Cerebellar nuclear complex (tissue), 1 donor: ENCODE measurements at regions not wholly inside any gene's neighbourhood (a gene's known extent, or its start where the extent isn't known, plus 50 kb on each side); places are given as distances from the start of the nearest gene placed in this dataset.
"Not testable (repeated sequence)": the region's sequence is repeated elsewhere in the genome, so short reads cannot be mapped to it uniquely, and the experiment has no call there.

Experiments used
- DNase-seq, 2 experiments: peaks; one replicate each; lab custom pipeline; 2025; lab: John Stamatoyannopoulos, UW

- no peak for DNase-seq
These were observed 887.4 kb upstream of the B3GALT2 start for GRCh38 chr1:194073833-194074232.

DNA sequence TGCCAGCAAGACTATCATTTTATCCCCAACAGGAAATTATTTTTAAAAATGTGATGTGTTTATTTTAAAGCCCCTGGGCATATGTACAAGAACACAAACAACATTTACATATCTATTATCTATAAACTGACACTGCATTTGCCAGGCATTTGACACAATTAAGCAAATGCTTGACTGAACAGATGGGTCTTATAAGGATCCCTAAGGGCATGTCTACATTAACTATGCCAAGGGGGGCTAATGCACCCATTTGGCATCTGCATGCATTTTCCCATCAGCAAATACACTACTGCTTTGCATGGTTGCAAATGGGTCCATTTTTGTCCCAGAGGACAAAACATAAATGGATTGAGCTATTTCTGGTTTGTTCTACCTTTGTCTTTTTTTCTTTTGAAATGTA is 884.8 kb upstream of the B3GALT2 start:
- DNase-seq, result no peak

DNA sequence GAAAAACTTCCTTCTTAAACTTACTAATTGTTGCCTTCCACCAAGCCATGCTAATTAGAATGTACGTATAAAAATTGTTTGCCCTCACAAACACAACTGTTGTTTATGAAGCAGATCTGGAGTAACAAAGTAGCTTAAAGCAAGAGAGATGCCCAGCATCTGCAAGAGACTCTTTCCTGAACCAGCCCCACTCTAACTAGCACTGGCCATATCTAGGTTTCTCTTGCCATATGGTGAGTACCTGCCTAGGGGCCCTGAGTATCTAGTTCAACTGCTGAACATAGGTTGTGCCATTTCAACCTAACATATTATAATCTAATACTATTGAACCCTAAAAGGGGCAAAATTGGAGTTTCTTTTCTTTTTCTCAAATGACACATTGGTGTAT is 883.4 kb upstream of the B3GALT2 start:
- no peak for DNase-seq

DNA sequence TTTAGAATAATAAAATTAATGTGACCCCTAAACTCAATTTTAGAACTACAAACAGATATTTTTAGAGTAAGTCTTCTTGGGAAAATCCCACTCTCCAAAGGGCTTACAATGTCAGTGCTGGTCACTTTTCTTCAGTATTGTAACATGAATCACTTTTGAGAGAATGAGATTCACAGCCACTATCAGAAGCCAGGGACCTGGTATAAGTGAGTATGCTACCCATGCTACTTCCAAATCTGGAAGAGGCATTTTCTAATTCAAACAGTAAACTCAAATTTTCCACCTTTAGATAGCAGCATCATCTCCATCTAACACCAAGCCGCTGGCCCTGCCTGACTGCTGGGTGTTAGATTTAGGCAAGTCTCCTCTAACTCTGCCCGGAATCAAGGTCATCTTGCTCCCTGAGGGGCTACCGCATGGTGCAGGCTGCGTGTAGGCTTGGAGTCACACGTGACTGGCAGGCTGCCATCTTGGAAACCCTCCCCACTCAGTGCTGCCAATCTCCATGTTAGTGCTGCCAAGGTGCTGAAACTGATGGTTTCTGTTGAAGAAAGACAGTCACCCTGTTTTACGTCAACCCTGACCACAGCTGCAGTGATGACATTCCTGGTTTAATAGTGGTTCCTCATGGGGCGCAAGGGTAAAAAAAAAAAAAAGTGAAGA is 882.9 kb upstream of the B3GALT2 start:
- no peak for DNase-seq

DNA sequence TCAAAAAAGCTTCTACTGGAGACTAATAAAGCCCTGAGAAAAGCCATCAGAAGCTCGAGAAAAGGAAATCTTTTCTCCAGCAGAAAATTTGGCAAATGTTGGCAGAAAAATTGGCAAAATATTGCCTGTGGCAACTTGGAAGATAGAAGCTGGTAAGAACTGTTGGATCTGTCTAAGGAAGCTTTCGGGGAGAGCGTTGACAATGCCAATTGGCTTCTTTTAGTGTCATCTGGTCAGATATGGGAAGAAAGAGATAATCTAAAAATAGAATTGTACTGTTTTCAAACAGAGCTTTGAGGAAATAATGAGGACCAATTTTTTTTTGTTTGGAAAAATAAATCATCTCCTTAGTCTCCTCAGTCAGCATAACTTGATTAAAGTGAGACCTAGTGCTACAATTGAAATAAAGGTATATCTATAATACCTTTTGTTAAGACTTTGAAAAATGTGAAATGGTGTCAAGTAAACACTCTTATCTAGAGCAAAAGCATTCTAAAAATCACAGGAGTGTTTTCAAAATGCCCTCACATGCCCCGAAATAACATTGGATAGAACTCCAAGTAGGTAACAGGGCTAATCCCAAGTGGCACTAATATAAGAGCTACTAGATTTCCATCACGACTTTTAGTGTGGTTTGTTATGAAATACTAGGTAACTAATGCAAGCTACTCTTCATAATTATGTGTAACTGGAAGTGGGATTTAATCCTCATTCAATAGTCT is 882.2 kb upstream of the B3GALT2 start:
- DNase-seq, result no peak

- no peak for DNase-seq
These were observed 881.4 kb upstream of the B3GALT2 start for GRCh38 chr1:194067772-194068171.

DNA sequence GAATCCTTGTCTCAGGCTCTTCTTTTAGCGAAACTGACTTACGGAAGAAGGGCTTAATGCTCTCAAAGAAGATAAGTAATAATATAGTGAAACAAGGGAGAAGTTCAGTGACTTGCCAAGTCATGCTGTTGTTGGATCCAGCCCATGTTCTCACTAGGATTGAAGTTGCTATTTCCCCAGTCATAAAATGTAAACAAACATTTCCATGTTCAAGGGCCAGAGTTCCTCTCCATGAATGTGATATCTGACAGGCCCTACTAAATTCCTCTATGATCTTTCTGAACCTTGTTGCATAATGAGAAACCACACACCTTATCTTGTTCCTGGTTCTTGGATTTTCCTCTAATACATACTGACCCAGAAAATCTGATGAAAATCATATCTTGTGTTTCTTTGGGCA is 876.5 kb upstream of the B3GALT2 start:
- DNase-seq, result no peak

DNA sequence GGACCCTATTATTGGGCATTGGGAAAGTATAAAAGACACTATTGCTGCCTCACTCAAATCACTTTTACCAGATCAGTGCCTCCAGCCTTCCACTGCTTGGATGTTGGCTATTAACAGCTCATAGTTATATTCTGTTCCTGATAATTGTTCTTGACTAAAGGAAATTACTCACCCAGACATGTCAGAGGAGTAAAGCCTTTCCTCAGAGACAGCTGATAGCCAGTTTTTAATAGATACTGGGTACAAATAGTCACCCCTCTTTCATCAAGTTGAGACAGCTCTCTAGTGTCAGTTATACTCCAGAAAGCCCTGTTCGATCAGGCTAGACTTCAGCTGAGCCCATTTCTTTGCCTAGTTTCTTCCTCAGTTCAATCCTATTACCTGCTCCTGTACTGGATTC is 876.1 kb upstream of the B3GALT2 start:
- DNase-seq, result no peak

- DNase-seq, result no peak
These were observed 874.1 kb upstream of the B3GALT2 start for GRCh38 chr1:194060481-194060880.

DNA sequence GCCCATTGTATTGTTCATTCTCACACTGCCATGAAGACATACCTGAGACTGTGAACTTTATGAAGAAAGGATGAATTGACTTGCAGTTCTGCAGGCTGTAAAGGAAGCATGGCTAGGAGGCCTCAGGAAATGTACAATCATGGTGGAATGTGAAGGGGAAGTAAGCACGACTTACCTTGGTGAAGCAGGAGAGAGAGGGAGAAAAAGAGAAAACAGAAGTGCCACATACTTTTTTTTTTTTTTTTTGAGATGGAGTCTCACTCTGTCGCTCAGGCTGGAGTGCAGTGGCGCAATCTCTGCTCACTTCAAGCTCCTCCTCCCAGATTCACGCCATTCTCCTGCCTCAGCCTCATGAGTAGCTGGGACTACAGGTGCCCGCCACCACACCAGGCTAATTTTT is 871.9 kb upstream of the B3GALT2 start:
- not testable (repeated sequence) for DNase-seq

DNA sequence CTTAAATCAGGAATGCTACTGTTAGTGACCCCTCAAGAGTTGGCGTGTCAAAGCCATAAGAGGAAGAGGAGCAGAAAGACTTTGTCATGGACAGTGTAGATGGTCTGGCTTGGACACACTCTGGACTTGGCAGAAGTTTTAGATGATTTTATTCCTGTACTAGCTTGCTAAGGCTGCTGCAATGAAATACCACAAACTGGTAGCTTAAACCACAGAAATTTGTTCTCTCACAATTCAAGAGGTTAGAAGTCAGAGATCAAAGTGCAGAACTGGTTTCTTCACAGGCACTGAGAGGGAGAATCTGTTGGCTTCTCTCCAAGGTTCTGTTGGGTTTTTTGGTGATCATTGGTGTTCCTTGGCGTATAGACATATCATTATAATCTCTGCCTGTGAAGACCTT is 869.8 kb upstream of the B3GALT2 start:
- no peak for DNase-seq

DNA sequence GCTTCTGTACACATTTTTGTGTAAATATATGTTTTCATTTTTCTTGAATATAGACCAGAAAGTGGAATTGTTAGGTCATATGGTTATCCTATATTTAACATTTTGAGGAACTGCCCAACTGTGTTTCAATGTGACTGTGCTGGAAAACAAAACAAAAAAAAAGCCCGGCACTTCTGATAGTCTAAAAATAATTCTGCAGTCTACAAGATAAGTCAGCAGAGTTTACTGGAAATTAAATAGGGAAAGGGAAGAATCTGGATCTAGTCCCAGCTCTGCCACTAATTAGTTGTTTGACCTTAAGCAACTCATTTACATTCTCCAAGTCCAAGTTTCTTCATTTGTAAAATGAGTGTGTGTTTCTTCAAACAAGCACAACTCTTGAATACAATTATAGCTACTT is 869.1 kb upstream of the B3GALT2 start:
- DNase-seq, result no peak

DNA sequence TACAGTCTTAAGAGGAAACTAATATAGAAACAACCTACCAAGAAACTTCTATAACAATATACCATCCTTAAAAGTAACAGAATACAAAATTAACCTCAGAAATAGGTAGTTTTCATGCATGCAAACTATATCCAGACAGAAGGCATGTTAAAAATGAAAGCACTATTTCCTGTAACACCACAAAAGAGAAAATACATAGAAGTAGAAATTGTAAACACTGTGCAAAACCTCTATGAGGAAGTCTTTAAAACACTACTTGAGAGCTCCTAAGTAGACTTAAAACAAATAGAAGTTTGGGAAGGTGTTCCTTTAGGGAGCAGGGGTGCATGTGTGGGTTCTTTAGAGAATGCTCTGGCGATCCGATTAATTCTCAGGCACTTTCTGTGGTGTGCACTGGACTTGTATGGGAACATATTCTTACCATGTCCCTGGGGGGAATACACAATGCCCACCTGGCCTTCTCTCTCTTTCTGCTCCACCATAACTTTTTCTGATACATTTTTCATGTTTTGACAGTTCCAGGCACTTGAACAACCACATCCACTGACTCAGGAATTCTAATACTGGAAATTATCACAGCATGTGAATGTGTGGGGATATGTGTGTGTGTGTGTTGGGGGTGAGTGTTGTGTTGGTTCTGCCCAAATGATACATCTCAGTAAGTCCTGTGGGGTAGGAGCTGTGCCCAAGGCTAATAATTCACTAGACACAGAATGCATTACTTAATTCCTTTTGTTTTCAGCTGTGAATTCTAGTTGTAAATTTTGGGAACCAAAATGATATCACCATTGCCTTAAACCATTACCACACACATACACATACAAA is 866.3 kb upstream of the B3GALT2 start:
- no peak for DNase-seq

DNA sequence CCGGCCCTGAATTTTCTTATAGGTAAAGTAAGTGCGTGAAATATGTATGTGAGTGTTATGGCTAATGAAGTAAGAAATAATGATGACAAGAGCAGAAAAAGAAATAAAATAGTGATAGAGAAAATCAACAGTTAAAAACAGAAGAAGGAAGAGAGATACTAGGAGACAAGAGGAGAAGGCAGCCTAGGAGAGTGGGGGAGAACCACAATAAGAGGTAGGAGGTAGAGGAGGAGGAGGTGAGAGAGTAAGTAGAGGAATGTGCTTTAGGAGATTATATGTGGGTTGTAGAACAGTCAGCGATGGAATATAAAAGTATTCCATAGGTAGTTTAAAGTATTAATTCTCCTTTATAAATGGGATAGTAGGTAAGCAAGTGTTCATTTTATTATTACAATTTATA is 861.5 kb upstream of the B3GALT2 start:
- DNase-seq, result no peak

GRCh38 chr1:194047206-194047605 is 860.8 kb upstream of the B3GALT2 start:
- DNase-seq, result no peak

GRCh38 chr1:194045416-194045815 is 859.0 kb upstream of the B3GALT2 start:
- DNase-seq, result no peak

DNA sequence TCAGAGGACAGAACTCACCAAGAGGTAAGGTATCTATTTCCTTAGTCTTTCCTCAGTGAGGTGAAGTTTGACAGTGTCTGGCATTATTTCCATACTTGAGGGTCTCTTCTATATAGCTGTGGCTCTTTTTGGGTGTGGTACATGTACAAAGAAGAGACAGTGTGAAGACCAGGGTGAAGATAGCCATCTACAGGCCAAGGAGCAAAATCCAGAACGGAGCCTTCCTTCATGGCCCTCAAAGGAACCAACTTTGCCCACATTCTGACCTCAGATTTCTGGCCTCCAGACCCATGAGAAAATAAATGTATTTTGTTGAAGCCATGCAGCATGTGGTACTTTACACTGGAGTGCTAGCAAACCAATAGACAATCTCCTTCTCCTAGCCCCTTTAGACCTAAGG is 858.5 kb upstream of the B3GALT2 start:
- no peak for DNase-seq

- DNase-seq, result no peak
These were observed 857.8 kb upstream of the B3GALT2 start for GRCh38 chr1:194043984-194044755.

DNA sequence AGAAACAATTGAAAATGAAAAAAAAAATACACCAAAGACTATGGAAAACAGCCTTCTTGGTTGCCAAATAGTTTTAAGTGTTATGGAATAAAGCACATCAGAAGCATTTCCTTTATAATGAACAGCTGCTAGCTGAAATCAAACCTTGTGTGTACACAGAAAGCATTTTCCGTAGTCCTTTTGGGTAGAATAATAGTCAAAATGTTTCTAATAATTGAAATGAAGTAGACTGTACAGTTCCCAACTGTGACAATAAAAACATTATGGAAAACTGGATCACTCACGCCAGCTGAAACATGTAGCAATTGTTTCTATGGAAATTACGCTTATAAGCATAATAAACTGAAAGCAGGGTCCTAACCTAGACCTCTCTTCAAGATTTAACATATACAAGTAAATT is 856.3 kb upstream of the B3GALT2 start:
- DNase-seq, result no peak

DNA sequence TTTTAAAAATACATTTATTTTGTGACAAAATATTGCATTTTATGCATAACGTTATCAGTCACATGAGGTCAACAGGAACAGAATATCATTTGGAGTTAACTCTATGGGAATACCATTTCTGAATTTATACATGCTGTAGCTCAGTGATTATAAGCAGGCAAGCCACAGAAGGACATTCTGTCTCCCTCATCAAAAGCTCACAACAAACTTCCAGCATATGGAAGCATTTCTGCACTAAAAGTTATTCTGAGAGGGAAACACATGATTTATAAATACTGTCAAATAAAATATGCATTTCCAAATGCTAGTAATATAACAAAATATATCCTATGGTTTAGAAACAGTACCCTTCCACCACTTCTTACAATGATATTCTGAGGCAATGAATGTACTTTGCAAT is 854.1 kb upstream of the B3GALT2 start:
- DNase-seq, result no peak

- DNase-seq, result no peak
These were observed 853.2 kb upstream of the B3GALT2 start for GRCh38 chr1:194039578-194039977.

GRCh38 chr1:194033646-194034045 is 847.2 kb upstream of the B3GALT2 start:
- no peak for DNase-seq
